HG02943 (cell line): ENCODE measurements at regions not wholly inside any gene's neighbourhood (a gene's known extent, or its start where the extent isn't known, plus 50 kb on each side); places are given as distances from the start of the nearest gene placed in this dataset.
"Not testable (repeated sequence)": the region's sequence is repeated elsewhere in the genome, so short reads cannot be mapped to it uniquely, and the experiment has no call there.

Experiments
- ATAC-seq: cut with Tn5 transposase; IDR thresholded peaks from one replicate; pipeline ENCODE4 v1.9.1; 2021; ENCODE audit warnings: mild to moderate bottlenecking, low read depth, moderate library complexity; ENCODE audit not compliant: unreplicated experiment

DNA sequence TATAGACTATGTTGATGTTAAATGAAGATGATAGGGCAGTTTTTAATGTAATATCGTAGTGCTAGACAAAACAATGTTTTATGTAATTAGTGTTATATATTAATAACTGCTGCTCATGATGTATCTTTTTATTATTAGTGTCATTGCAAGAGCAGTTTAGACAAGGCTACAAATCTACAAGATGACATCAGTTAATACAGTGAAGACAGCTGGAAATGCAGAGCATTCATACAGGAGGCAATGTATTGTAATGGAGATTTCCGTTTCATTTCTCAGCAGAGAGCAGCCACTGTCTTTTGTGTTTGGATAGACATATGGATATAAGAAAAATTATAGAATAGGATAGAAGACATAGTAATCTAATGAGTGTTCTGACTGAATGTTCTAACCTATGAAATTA, 178.0 kb downstream of the FOXG1 start:
- ATAC-seq, result no peak

GRCh38 chr14:28946267-28946666, 179.7 kb downstream of the FOXG1 start:
- ATAC-seq, result no peak

GRCh38 chr14:28949503-28949902, 182.9 kb downstream of the FOXG1 start:
- ATAC-seq, result no peak

- no peak for ATAC-seq
Measured at GRCh38 chr14:28952161-28952560, 185.6 kb downstream of the FOXG1 start.

- ATAC-seq, result no peak
Measured at GRCh38 chr14:28952666-28953065, 186.1 kb downstream of the FOXG1 start.

DNA sequence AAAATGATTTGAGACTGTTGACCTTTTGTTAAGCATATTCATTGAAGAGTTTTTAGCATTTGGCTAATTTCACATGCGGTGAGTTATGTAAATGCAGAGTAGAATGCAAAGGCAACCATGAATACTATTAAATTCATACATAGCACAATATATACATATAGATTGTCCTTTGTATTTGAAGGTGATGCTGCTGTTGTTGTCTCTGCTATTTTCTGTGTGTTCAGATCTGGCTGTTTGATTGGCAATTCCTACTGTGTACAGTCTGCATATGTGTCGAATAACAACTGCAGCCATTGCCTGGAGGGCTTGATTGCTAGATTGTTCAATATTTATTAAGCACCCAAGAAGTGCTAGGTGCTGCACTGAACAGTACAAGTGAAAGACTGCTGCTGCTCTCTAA, 187.4 kb downstream of the FOXG1 start:
- ATAC-seq, result no peak

DNA sequence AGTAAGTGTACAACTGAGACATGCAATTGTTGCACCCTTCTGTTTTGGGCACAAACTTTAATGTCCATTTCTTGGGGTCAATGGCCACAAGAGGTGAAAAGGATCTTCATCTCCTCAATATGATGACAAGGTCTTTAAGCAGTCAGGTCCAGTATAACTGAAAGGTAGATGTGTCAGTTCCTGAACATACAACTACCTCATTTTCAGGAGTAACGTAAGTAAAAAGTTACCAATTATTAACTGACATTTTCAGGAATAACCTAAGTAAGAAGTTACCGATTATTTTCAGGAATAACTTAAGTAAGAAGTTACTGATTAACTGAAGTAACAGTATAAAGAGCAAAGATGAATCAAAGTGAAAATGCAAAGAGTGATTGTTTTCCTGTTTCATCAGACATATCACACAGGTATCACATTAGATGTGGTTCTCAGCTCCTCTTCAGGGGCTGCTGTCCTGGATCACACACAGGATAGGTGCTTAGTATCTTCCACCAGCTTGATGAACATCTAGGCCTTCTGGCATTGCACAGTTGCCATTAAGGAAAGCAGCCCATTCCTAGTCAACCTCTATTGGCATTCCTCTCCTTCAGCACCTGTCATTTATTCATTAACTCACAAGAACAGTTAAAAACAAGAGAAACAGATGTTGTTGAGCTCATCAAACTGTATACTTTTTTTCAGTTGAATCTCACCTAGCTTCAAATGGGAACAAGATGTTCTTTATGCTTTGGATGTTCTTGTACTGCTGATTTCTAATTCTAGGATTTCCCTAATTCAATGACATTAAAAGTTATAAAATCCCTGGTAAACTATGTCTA, 200.0 kb downstream of the FOXG1 start:
- no peak for ATAC-seq

GRCh38 chr14:28975084-28975483, 208.5 kb downstream of the FOXG1 start:
- ATAC-seq, result no peak

DNA sequence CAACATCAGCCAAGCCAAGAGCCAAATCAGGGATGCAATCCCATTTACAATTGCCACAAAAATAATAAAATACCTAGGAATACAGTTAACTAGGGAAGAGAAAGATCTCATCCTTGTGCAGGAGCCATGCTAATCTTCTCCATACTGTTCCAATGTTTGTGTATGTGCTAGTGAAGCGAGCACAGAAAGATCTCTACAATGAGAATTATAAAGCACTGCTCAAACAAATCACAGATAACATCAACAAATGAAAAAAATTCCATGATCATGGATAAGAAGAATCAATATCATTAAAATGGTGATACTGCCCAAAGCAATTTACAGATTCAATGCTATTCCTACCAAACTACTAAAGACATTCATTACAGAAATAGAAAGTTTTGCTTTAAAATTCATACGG, 215.6 kb downstream of the FOXG1 start:
- no peak for ATAC-seq

- no peak for ATAC-seq
Measured at GRCh38 chr14:28983279-28983678, 216.7 kb downstream of the FOXG1 start.

DNA sequence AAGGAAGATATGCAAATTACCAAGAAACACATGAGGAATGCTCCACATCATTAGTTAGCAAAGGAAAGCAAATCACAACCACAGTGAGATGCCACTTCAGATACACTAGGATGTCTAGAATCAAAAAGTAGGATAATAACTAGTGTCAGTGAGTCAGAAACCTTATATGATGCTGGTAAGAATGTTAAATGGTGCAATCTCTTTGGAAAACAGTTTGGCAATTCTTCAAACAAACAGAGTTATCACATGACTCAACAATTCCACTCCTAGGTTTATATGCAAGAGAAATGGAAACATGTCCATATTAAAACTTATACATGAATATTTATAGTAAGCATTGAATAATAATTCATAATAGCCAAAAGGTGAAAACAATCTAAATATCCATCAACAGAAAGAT, 220.9 kb downstream of the FOXG1 start:
- ATAC-seq, result no peak

DNA sequence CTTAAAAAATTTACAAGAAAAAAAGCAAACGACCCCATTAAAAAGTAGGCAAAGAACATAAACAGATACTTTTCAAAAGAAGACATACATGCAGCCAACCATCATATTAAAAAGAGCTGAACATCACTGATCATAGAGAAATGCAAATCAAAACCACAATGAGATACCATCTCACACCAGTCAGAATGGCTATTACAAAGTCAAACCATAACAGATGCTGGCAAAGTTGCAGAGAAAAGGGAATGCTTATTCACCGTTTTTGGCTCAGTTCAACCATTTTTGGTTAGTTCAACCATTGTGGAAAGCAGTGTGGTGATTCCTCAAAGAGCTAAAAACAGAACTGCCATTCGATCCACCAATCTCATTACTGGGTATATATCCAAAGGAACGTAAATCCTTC, 230.6 kb downstream of the FOXG1 start:
- ATAC-seq, result not testable (repeated sequence)

- no peak for ATAC-seq
Measured at GRCh38 chr14:28999656-29000055, 233.1 kb downstream of the FOXG1 start.

DNA sequence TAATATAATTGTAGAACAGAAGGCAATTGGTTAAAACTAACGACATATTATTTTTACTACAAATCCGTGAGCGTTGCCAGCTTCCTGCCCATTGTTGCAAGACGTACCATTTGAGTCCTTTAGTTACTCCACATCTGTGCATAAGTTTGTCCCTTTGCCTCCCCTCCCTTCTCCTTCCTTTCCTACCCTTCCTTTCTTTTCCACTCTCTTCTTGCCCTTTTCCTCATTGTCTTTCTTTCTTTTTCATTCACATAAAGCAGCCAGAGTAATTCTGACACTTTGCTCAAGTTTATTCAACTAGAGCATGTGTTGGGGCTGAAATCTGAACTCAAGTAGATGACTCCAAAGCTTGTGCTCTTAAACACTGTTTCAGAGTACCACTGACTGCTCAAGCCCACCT, 239.1 kb downstream of the FOXG1 start:
- ATAC-seq, result no peak

DNA sequence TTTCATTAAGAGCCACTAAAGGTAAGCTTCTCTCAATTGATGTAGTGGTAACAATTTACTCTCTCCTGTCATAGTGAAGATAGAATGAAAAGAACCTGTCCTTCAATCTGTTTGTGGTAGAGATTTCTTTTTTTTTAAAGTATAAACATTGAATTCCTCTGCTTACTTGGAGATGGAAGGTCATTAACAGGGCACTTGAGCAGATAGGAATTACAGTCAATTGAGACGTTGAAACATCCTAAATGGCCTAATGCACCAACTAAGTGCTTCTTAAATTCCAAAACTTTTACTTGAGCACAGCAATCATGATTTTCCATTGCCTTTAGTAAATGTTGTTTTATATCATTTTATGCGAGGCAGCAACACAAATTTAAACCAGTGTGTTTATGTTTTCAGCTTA, 241.4 kb downstream of the FOXG1 start:
- no peak for ATAC-seq

DNA sequence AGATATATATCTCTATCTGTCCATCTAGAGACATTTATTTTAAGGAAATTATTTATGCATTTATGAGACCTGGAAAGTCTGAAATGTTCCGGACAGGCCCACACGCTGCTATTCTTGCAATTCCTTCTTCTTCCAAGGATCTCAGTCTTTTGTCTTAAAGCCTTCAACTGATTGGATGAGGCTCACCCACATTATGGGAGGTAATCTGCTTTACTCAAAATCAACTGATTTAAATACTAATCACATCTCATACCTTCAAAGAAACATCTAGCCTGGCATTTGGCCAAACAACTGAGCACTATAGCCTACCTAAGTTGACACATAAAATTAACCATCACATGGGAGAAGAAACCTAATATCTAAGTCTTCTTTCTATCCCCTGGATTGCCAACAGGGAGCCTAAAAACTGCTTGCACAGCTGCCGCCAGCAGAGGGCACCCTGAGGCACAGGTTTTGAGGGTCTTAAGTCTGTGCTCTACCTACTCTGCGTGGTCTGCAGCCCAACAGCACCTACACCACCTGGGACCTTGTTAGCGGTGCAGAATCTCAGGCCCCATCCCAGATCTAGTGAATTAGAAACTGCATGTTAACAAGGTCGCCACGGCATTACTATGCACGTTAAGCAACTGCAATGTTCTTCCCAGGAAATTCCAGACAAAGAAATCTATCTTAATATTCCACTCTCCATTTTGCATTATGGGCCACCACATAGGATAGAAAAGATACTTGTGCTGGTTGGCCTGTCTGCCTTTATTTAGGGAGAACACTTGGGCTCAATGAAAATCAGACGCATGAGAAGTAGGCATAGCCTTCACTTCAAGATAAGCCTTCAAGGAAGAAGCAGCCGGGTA, 249.7 kb downstream of the FOXG1 start:
- ATAC-seq, result no peak

DNA sequence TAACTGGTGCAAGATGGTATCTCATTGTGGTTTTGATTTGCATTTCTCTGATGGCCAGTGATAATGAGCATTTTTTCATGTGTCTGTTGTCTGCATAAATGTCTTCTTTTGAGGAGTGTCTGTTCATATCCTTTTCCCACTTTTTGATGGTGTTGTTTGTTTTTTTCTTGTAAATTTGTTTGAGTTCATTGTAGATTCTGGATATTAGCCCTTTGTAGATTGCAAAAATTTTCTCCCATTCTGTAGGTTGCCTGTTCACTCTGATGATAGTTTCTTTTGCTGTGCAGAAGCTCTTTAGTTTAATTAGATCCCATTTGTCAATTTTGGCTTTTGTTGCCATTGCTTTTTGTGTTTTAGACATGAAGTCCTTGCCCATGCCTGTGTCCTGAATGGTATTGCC, 256.9 kb downstream of the FOXG1 start:
- ATAC-seq, result not testable (repeated sequence)

DNA sequence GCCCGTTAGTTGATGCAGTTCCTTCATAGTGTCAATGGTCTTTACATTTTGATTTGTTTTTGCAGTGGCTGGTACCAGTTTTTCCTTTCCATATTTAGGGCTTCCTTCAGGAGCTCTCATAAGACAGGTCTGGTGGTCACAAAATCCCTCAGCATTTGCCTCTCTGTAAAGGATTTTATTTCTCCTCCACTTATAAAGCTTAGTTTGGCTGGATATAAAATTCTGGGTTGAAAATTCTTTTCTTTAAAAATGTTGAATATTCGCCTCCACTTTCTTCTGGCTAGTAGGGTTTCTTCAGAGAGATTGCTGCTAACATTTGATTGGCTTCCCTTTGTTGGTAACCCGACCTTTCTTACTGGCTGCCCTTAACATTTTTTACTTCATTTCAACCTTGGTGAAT, 260.9 kb downstream of the FOXG1 start:
- ATAC-seq, result not testable (repeated sequence)

- ATAC-seq, result not testable (repeated sequence)
Measured at GRCh38 chr14:29027941-29028705, 261.5 kb downstream of the FOXG1 start.

DNA sequence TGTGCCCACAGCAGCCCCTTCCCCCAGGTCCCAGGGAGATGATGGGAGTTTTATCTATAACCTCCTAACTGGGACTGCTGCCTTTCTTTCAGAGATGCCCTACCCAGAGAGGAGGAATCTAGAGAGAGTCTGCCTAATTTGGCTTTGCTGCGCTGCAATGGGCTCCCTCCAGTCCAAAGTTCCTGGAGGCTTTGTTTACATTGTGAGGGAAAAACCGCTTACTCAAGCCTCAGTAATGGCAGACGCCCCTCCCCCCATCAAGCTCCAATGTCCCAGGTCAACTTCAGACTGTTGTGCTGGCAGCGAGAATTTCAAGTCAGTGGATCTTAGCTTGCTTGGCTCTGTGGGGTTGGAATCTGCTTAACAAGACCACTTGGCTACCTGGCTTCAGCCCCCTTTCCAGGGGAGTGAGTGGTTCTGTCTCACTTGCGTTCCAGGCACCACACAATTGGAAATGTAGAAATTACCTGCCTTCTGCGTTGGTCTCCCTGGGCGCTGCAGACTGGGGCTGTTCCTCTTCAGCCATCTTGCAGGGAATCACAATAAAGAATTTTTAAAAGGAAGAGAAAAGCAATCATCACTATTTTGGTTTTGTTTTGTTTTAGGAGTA, 262.5 kb downstream of the FOXG1 start:
- ATAC-seq, result no peak

- ATAC-seq, result no peak
Measured at GRCh38 chr14:29030121-29030520, 263.5 kb downstream of the FOXG1 start.
